Endothelial cell (in vitro differentiated cells): ENCODE measurements at regions not wholly inside any gene's neighbourhood (a gene's known extent, or its start where the extent isn't known, plus 50 kb on each side); places are given as distances from the start of the nearest gene placed in this dataset.
"Not testable (repeated sequence)": the region's sequence is repeated elsewhere in the genome, so short reads cannot be mapped to it uniquely, and the experiment has no call there.

ENCODE experiments used
- DNase-seq: peaks from one replicate; pipeline ENCODE4 v3.0.0; 2021; ENCODE audit warnings: low spot score
- H3K27ac Mint-ChIP-seq: one replicate; pipeline ENCODE4 v1.8.0; 2021; ENCODE audit warnings: mixed read lengths, inconsistent platforms; ENCODE audit not compliant: unreplicated experiment
- H3K27me3 Mint-ChIP-seq: one replicate; pipeline ENCODE4 v1.8.0; 2021; ENCODE audit warnings: mild to moderate bottlenecking, moderate library complexity, mixed read lengths, inconsistent platforms; ENCODE audit not compliant: unreplicated experiment
- H3K36me3 Mint-ChIP-seq: one replicate; pipeline ENCODE4 v1.8.0; 2021; ENCODE audit warnings: mild to moderate bottlenecking, low read depth, mixed read lengths, inconsistent platforms; ENCODE audit not compliant: unreplicated experiment
- H3K4me1 Mint-ChIP-seq: one replicate; pipeline ENCODE4 v1.8.0; 2021; ENCODE audit warnings: mild to moderate bottlenecking, mixed read lengths, inconsistent platforms; ENCODE audit not compliant: unreplicated experiment
- H3K4me3 Mint-ChIP-seq: one replicate; pipeline ENCODE4 v1.8.0; 2021; ENCODE audit warnings: mild to moderate bottlenecking, mixed read lengths, inconsistent platforms; ENCODE audit not compliant: unreplicated experiment
- H3K9me3 Mint-ChIP-seq: one replicate; pipeline ENCODE4 v1.8.0; 2021; ENCODE audit warnings: mixed read lengths, inconsistent platforms; ENCODE audit not compliant: unreplicated experiment
- TF ChIP-seq, protein P1 (sequence below): fragments of 200-600 bp; sonication (generic); IDR thresholded peaks from one replicate; pipeline ENCODE4 v1.5.0; 2021; ENCODE audit warnings: antibody characterized with exemption; ENCODE audit not compliant: unreplicated experiment

DNA sequence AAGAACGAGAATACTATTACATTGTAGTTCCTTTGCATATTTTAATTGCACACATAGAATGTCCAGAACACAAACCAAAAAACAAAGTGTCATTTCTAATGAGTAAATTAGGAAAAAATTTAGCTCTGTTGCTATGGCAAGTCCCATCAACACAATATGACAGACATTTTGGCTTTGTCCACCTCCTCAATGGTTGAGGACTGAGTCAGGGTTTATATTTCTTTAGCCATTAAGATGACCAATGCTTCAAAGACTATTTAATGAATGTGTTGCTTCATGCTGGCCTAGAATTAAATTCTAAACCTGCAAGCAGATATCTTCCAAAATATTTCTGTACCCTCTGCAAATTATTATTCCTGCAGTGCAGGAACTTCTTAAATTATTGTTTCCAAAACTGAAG, 719.2 kb downstream of the NTRK3 start:
- TF ChIP-seq, protein P1, sequence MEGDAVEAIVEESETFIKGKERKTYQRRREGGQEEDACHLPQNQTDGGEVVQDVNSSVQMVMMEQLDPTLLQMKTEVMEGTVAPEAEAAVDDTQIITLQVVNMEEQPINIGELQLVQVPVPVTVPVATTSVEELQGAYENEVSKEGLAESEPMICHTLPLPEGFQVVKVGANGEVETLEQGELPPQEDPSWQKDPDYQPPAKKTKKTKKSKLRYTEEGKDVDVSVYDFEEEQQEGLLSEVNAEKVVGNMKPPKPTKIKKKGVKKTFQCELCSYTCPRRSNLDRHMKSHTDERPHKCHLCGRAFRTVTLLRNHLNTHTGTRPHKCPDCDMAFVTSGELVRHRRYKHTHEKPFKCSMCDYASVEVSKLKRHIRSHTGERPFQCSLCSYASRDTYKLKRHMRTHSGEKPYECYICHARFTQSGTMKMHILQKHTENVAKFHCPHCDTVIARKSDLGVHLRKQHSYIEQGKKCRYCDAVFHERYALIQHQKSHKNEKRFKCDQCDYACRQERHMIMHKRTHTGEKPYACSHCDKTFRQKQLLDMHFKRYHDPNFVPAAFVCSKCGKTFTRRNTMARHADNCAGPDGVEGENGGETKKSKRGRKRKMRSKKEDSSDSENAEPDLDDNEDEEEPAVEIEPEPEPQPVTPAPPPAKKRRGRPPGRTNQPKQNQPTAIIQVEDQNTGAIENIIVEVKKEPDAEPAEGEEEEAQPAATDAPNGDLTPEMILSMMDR: no peak
- Mint-ChIP-seq H3K4me1 (no peaks in the 10 kb centered on the region), H3K27me3 (peaks cover 2% of the 10 kb centered on the region), H3K36me3 (no peaks in the 10 kb centered on the region), H3K9me3 (no peaks in the 10 kb centered on the region), H3K4me3 (no peak overlapping the region), H3K27ac (no peak overlapping the region)
- no peak for DNase-seq

DNA sequence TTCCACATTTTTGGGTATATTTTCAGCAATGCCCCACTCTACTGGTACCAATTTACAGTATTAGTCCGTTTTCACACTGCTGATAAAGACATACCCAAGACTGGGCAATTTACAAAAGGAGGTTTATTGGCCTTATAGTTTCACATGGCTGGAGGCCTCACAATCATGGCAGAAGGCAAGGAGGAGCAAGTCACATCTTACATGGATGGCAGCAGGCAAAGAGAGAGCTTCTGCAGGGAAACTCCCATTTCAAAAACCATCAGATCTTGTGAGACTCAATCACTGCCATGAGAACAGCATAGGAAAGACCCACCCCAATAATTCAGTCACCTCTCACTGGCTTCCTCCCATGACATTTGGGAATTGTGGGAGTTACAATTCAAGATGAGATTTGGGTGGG, 722.9 kb downstream of the NTRK3 start:
- H3K4me3 Mint-ChIP-seq, H3K4me1 Mint-ChIP-seq, H3K9me3 Mint-ChIP-seq, H3K27ac Mint-ChIP-seq, DNase-seq, H3K27me3 Mint-ChIP-seq, H3K36me3 Mint-ChIP-seq: not testable (repeated sequence)

DNA sequence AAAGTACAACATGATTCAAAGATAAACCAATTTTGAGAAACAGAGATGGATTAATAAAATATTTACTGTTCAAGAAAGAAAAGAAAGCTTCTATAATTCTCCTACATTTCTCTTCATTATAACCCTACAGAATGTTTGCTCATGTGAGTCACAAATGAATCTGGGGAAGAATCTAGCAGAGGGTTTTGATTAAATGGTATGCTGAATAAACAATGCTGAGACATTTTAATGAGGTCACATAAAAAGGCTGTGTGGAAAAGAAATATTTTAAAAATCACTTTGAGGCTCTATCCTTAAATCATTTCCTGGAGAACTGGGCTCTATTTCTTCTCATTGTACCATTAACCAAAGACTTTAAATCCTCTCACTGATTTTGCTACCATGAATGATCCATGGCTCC, 727.7 kb downstream of the NTRK3 start:
- TF ChIP-seq, protein P1: no peak
- DNase-seq: no peak
- Mint-ChIP-seq H3K9me3 (no peaks in the 10 kb centered on the region), H3K36me3 (no peaks in the 10 kb centered on the region), H3K4me3 (no peak overlapping the region), H3K27ac (no peak overlapping the region), H3K4me1 (no peaks in the 10 kb centered on the region), H3K27me3 (no peaks in the 10 kb centered on the region)

DNA sequence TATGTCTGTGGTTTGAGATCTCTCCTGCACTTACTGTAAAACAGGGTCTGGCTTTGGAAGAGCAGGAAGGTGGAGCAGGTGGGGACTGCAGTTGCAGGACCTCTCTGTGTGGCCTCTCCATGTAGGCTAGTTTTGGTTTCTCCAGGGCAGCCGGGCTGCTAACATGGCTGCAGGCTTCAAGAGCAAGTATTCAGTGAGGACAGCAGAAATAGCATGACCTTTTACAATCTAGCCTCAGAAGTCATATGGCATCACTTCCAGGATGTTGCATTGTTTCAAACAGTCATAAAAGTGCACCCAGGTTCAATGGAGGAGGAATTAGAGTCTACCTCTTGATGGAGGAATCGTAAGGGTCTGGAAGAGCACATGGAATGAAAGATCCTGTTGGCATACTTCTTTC, 728.7 kb downstream of the NTRK3 start:
- Mint-ChIP-seq H3K4me1 (no peaks in the 10 kb centered on the region), H3K4me3 (no peak overlapping the region), H3K27me3 (no peaks in the 10 kb centered on the region), H3K9me3 (no peaks in the 10 kb centered on the region), H3K27ac (no peak overlapping the region), H3K36me3 (no peaks in the 10 kb centered on the region)
- TF ChIP-seq, protein P1: no peak
- no peak for DNase-seq

- Mint-ChIP-seq H3K27ac (no peak overlapping the region), H3K9me3 (no peaks in the 10 kb centered on the region), H3K4me1 (no peaks in the 10 kb centered on the region), H3K36me3 (no peaks in the 10 kb centered on the region), H3K4me3 (no peak overlapping the region), H3K27me3 (no peaks in the 10 kb centered on the region)
- DNase-seq: no peak
- TF ChIP-seq, protein P1: no peak
These were observed 729.1 kb downstream of the NTRK3 start for GRCh38 chr15:87527416-87527815.

DNA sequence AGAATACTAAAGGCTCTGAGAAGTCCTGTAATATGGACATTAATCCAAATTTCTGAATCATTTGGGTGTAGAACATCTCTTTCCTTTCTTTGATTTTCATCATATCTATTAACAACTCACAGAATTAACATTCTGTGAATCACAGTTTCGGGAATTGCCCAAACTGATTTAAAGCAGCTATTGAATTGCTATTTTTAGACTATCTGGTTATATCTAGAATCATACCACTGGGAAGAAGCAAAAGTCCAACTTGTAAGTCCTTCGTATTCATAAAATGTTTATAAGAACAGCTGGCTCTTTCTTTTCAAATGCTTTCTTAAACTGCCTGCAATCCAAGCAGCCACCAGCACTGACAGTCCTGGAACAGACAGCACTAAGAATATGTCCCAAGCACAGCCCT, 733.0 kb downstream of the NTRK3 start:
- Mint-ChIP-seq H3K4me1 (no peaks in the 10 kb centered on the region), H3K4me3 (no peak overlapping the region), H3K36me3 (no peaks in the 10 kb centered on the region), H3K27ac (no peak overlapping the region), H3K9me3 (no peaks in the 10 kb centered on the region), H3K27me3 (no peaks in the 10 kb centered on the region)
- TF ChIP-seq, protein P1: no peak
- DNase-seq: no peak
